ENCODE measurements at regions not wholly inside any gene's neighbourhood (a gene's known extent, or its start where the extent isn't known, plus 50 kb on each side); places are given as distances from the start of the nearest gene placed in this dataset.

- no peak for TF ChIP-seq CTCF (IDR thresholded peaks at IDR 0.05; ENCODE audit: low read length)
- no peak for TF ChIP-seq EZH2 (IDR thresholded peaks at IDR 0.05; ENCODE audit: borderline replicate concordance, low read length)
These were observed 1621.9 kb downstream of the PCDH7 start for GRCh38 chr4:32342054-32342453.

All from OCI-LY1 (cell line).